NCI-H1694 treated with DMSO at 0.1 percent for 48 hours (cell line): ENCODE measurements at regions not wholly inside any gene's neighbourhood (a gene's known extent, or its start where the extent isn't known, plus 50 kb on each side); places are given as distances from the start of the nearest gene placed in this dataset.
"Not testable (repeated sequence)": the region's sequence is repeated elsewhere in the genome, so short reads cannot be mapped to it uniquely, and the experiment has no call there.

Source experiments
- DNase-seq: peaks from one replicate; lab custom pipeline; 2025; lab: John Stamatoyannopoulos, UW

- DNase-seq: no peak
Measured at GRCh38 chr7:49611951-49612350, 161.5 kb upstream of the VWC2 start.

GRCh38 chr7:49613759-49614158, 159.7 kb upstream of the VWC2 start:
- no peak for DNase-seq

- not testable (repeated sequence) for DNase-seq
Measured at GRCh38 chr7:49614974-49615373, 158.5 kb upstream of the VWC2 start.

- DNase-seq: no peak
Measured at GRCh38 chr7:49618028-49618427, 155.4 kb upstream of the VWC2 start.

GRCh38 chr7:49623943-49624342, 149.5 kb upstream of the VWC2 start:
- no peak for DNase-seq

GRCh38 chr7:49624611-49625010, 148.8 kb upstream of the VWC2 start:
- DNase-seq: no peak

GRCh38 chr7:49630513-49630912, 142.9 kb upstream of the VWC2 start:
- DNase-seq: no peak

- no peak for DNase-seq
Measured at GRCh38 chr7:49631071-49631815, 142.2 kb upstream of the VWC2 start.

- no peak for DNase-seq
Measured at GRCh38 chr7:49631960-49632359, 141.5 kb upstream of the VWC2 start.

GRCh38 chr7:49635800-49636199, 137.6 kb upstream of the VWC2 start:
- DNase-seq: no peak

- DNase-seq: no peak
Measured at GRCh38 chr7:49636400-49636799, 137.0 kb upstream of the VWC2 start.

- peak; percentile 1 for DNase-seq
Measured at GRCh38 chr7:49638166-49638565, 135.3 kb upstream of the VWC2 start.

GRCh38 chr7:49639068-49639593, 134.3 kb upstream of the VWC2 start:
- DNase-seq: no peak

GRCh38 chr7:49639808-49640207, 133.6 kb upstream of the VWC2 start:
- DNase-seq: no peak

GRCh38 chr7:49643321-49643720, 130.1 kb upstream of the VWC2 start:
- DNase-seq: no peak

- no peak for DNase-seq
Measured at GRCh38 chr7:49643736-49644135, 129.7 kb upstream of the VWC2 start.

- DNase-seq: no peak
Measured at GRCh38 chr7:49644396-49645166, 128.9 kb upstream of the VWC2 start.

- DNase-seq: no peak
Measured at GRCh38 chr7:49645296-49645695, 128.1 kb upstream of the VWC2 start.

- DNase-seq: no peak
Measured at GRCh38 chr7:49660170-49660783, 113.2 kb upstream of the VWC2 start.

- no peak for DNase-seq
Measured at GRCh38 chr7:49660976-49661375, 112.5 kb upstream of the VWC2 start.

- DNase-seq: not testable (repeated sequence)
Measured at GRCh38 chr7:49665963-49666362, 107.5 kb upstream of the VWC2 start.

- DNase-seq: no peak
Measured at GRCh38 chr7:49666764-49667163, 106.7 kb upstream of the VWC2 start.

GRCh38 chr7:49669285-49669684, 104.2 kb upstream of the VWC2 start:
- no peak for DNase-seq
